ENCODE measurements at regions not wholly inside any gene's neighbourhood (a gene's known extent, or its start where the extent isn't known, plus 50 kb on each side); places are given as distances from the start of the nearest gene placed in this dataset.

GRCh38 chr7:68484731-68485130 is 1113.5 kb upstream of the AUTS2 start:
- H3K79me2 ChIP-seq (ENCODE audit: insufficient read depth, low read depth), result no peaks in the 10 kb centered on the region
- no peak overlapping the region for H3K9ac ChIP-seq
- no peaks in the 10 kb centered on the region for H3K27me3 ChIP-seq (ENCODE audit: insufficient read depth, low read depth)
- no peaks in the 10 kb centered on the region for H4K20me1 ChIP-seq (ENCODE audit: insufficient read depth)
- H3K4me2 ChIP-seq, result no peak overlapping the region
- H2AFZ ChIP-seq (ENCODE audit: low read depth), result no peak overlapping the region
- H3K4me1 ChIP-seq (ENCODE audit: low read depth, poor library complexity, severe bottlenecking), result no peaks in the 10 kb centered on the region
- no peaks in the 10 kb centered on the region for H3K36me3 ChIP-seq (ENCODE audit: insufficient read depth)
- no peak overlapping the region for H3K27ac ChIP-seq
- H3K4me3 ChIP-seq (IDR thresholded peaks at IDR 0.05; ENCODE audit: insufficient read depth, low read depth, low read length), result no peak overlapping the region
- TF ChIP-seq CTCF (conservative IDR thresholded peaks at IDR 0.05; ENCODE audit: low read depth, low read length), result no peak

- no peak for TF ChIP-seq CTCF (conservative IDR thresholded peaks at IDR 0.05; ENCODE audit: low read depth, low read length)
- Histone ChIP-seq H2AFZ (ENCODE audit: low read depth) (no peak overlapping the region), H3K9ac (no peak overlapping the region), H3K79me2 (ENCODE audit: insufficient read depth, low read depth) (no peaks in the 10 kb centered on the region), H3K4me3 (IDR thresholded peaks at IDR 0.05; ENCODE audit: insufficient read depth, low read depth, low read length) (no peak overlapping the region), H3K4me2 (no peak overlapping the region), H3K27me3 (ENCODE audit: insufficient read depth, low read depth) (no peaks in the 10 kb centered on the region), H3K27ac (no peak overlapping the region), H3K36me3 (ENCODE audit: insufficient read depth) (no peaks in the 10 kb centered on the region), H4K20me1 (ENCODE audit: insufficient read depth) (no peaks in the 10 kb centered on the region), H3K4me1 (ENCODE audit: low read depth, poor library complexity, severe bottlenecking) (no peaks in the 10 kb centered on the region)
Measured at GRCh38 chr7:68485253-68485917, 1112.9 kb upstream of the AUTS2 start.

- H2AFZ ChIP-seq (ENCODE audit: low read depth), result no peak overlapping the region
- no peak overlapping the region for H3K4me2 ChIP-seq
- no peak overlapping the region for H3K4me3 ChIP-seq (IDR thresholded peaks at IDR 0.05; ENCODE audit: insufficient read depth, low read depth, low read length)
- no peak for TF ChIP-seq CTCF (conservative IDR thresholded peaks at IDR 0.05; ENCODE audit: low read depth, low read length)
- H3K79me2 ChIP-seq (ENCODE audit: insufficient read depth, low read depth), result no peaks in the 10 kb centered on the region
- H4K20me1 ChIP-seq (ENCODE audit: insufficient read depth), result no peaks in the 10 kb centered on the region
- H3K36me3 ChIP-seq (ENCODE audit: insufficient read depth), result no peaks in the 10 kb centered on the region
- no peaks in the 10 kb centered on the region for H3K4me1 ChIP-seq (ENCODE audit: low read depth, poor library complexity, severe bottlenecking)
- no peak overlapping the region for H3K27ac ChIP-seq
- no peaks in the 10 kb centered on the region for H3K27me3 ChIP-seq (ENCODE audit: insufficient read depth, low read depth)
- no peak overlapping the region for H3K9ac ChIP-seq
Measured at GRCh38 chr7:68488341-68489060, 1109.8 kb upstream of the AUTS2 start.

- Histone ChIP-seq H3K27ac (no peak overlapping the region), H4K20me1 (ENCODE audit: insufficient read depth) (no peaks in the 10 kb centered on the region), H3K4me1 (ENCODE audit: low read depth, poor library complexity, severe bottlenecking) (no peaks in the 10 kb centered on the region), H3K36me3 (ENCODE audit: insufficient read depth) (no peaks in the 10 kb centered on the region), H3K4me2 (no peak overlapping the region), H3K9ac (no peak overlapping the region), H3K27me3 (ENCODE audit: insufficient read depth, low read depth) (no peaks in the 10 kb centered on the region), H3K79me2 (ENCODE audit: insufficient read depth, low read depth) (no peaks in the 10 kb centered on the region), H3K4me3 (IDR thresholded peaks at IDR 0.05; ENCODE audit: insufficient read depth, low read depth, low read length) (no peak overlapping the region), H2AFZ (ENCODE audit: low read depth) (no peak overlapping the region)
- no peak for TF ChIP-seq CTCF (conservative IDR thresholded peaks at IDR 0.05; ENCODE audit: low read depth, low read length)
Measured at GRCh38 chr7:68491523-68492358, 1106.5 kb upstream of the AUTS2 start.
